AG10803 (cell line): ENCODE measurements at regions not wholly inside any gene's neighbourhood (a gene's known extent, or its start where the extent isn't known, plus 50 kb on each side); places are given as distances from the start of the nearest gene placed in this dataset.

Experiments
- DNase-seq: peaks from one replicate; pipeline ENCODE4 v3.0.0; 2010; ENCODE audit warnings: low read depth
- H3K4me3 ChIP-seq: 2 replicates; pipeline ENCODE4 v1.5.1; 2011; ENCODE audit warnings: mild to moderate bottlenecking, low read length, control low read depth
- TF ChIP-seq, protein P1 (sequence below): conservative IDR thresholded peaks from 2 replicates; pipeline ENCODE4 v1.5.1; 2011; ENCODE audit warnings: mild to moderate bottlenecking, low read length, control low read depth, inconsistent platforms

- DNase-seq = no peak
Observed at GRCh38 chrX:5113128-5113527, 1115.5 kb downstream of the NLGN4X start.

GRCh38 chrX:5100004-5100403 is 1128.7 kb downstream of the NLGN4X start:
- TF ChIP-seq, protein P1, sequence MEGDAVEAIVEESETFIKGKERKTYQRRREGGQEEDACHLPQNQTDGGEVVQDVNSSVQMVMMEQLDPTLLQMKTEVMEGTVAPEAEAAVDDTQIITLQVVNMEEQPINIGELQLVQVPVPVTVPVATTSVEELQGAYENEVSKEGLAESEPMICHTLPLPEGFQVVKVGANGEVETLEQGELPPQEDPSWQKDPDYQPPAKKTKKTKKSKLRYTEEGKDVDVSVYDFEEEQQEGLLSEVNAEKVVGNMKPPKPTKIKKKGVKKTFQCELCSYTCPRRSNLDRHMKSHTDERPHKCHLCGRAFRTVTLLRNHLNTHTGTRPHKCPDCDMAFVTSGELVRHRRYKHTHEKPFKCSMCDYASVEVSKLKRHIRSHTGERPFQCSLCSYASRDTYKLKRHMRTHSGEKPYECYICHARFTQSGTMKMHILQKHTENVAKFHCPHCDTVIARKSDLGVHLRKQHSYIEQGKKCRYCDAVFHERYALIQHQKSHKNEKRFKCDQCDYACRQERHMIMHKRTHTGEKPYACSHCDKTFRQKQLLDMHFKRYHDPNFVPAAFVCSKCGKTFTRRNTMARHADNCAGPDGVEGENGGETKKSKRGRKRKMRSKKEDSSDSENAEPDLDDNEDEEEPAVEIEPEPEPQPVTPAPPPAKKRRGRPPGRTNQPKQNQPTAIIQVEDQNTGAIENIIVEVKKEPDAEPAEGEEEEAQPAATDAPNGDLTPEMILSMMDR = no peak
- H3K4me3 ChIP-seq = no peak overlapping the region
- DNase-seq = no peak

More at GRCh38 chrX:5113128-5113527, 1115.5 kb downstream of the NLGN4X start:
- TF ChIP-seq, protein P1 = no peak
- no peak overlapping the region for H3K4me3 ChIP-seq

GRCh38 chrX:5086388-5086787 is 1142.3 kb downstream of the NLGN4X start:
- no peak overlapping the region for H3K4me3 ChIP-seq
- TF ChIP-seq, protein P1 = no peak
- DNase-seq = no peak

DNA sequence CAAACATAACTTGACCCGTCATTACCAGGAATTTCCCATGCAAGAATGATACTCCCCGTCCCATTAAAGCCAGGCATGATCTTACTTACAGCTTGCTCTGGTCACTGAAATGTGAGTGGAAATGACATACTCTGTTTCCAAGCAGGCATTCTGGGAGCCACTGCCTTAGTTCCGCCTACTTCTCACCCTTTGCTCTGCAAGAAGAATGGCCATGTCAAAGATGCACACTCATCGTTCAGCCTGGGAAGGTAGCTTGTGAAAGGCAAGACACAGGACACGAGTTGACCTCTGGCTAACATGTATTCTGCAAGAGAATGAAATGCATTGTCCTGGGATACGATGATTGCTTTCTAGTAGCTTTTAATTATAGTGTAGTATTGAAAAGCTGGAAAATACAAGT is 1144.4 kb downstream of the NLGN4X start:
- no peak for DNase-seq
- TF ChIP-seq, protein P1 = no peak
- no peak overlapping the region for H3K4me3 ChIP-seq

DNA sequence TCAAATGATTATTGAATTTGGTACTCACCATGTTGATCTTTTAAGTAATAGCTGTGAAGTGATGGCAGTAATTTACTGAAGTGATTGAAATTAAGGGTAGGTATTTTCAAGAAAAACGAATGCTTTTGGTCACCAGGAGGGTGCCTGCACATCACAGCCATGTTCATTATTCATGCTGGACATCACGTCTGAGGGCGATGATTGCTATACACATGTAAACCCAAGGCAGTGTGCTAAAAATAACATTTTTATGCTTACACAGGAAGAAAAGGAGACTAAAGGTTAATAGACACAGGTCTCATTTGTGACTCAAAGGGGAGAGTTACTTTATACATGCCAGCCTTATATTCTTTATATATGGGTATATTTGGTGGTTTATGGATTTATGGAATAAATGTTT is 1146.0 kb downstream of the NLGN4X start:
- TF ChIP-seq, protein P1 = no peak

GRCh38 chrX:5080791-5081190 is 1147.9 kb downstream of the NLGN4X start:
- no peak for DNase-seq
- no peak overlapping the region for H3K4me3 ChIP-seq
- TF ChIP-seq, protein P1 = no peak

More for the DNA sequence above, 1146.0 kb downstream of the NLGN4X start:
- H3K4me3 ChIP-seq = no peak overlapping the region
- no peak for DNase-seq

GRCh38 chrX:5068550-5068949 is 1160.1 kb downstream of the NLGN4X start:
- TF ChIP-seq, protein P1 = no peak
- no peak for DNase-seq
- no peak overlapping the region for H3K4me3 ChIP-seq
